PC-9 (cell line): ENCODE measurements at regions not wholly inside any gene's neighbourhood (a gene's known extent, or its start where the extent isn't known, plus 50 kb on each side); places are given as distances from the start of the nearest gene placed in this dataset.

Experiments used
- BruUV-seq: library from RNA; stranded (reverse); fragments of 400-500 nt; replicated peaks from 2 replicates; lab custom pipeline; 2021; lab: Mats Ljungman, UMichigan
- CTCF ChIA-PET: fragments of 300-600 bp; sonication (Branson Sonifier 250); formaldehyde crosslinking; loops from one replicate; lab custom pipeline; 2022; ENCODE audit warnings: antibody characterized with exemption; lab: Charles Lee
- POLR2A ChIA-PET: fragments of 300-600 bp; sonication (Branson Sonifier 250); formaldehyde crosslinking; loops from one replicate; lab custom pipeline; 2022; ENCODE audit warnings: antibody characterized with exemption; ENCODE audit not compliant: unreplicated experiment; lab: Charles Lee
- DNase-seq, 2 experiments: peaks; one replicate each; pipeline versions ENCODE4 v3.0.0 to v3.0.0-alpha.2; 2015 to 2022; ENCODE audit warnings: mixed read lengths in 1 of 2
- H2AFZ ChIP-seq: fragments of 200-600 bp; sonication (generic); 2 replicates; pipeline ENCODE4 v1.8.1; 2017; ENCODE audit warnings: antibody characterized with exemption
- H3F3A ChIP-seq: fragments of 200-600 bp; sonication (generic); 2 replicates; pipeline ENCODE4 v1.8.1; 2017; ENCODE audit warnings: antibody characterized with exemption, mild to moderate bottlenecking, low read depth; ENCODE audit not compliant: insufficient read depth
- H3K27ac ChIP-seq: fragments of 200-600 bp; sonication (generic); 2 replicates; pipeline ENCODE4 v1.6.1; 2016; ENCODE audit warnings: mixed run types
- H3K27me3 ChIP-seq: fragments of 200-600 bp; sonication (generic); 2 replicates; pipeline ENCODE4 v1.6.1; 2016; ENCODE audit warnings: low read depth, mixed run types; ENCODE audit not compliant: insufficient read depth
- H3K36me3 ChIP-seq: fragments of 200-600 bp; sonication (generic); 2 replicates; pipeline ENCODE4 v1.6.1; 2016; ENCODE audit warnings: low read depth, mixed run types
- H3K4me1 ChIP-seq: fragments of 200-600 bp; sonication (generic); replicated peaks from 2 replicates; pipeline ENCODE4 v1.6.1; 2016; ENCODE audit warnings: mixed run types; ENCODE audit not compliant: insufficient read depth
- H3K4me2 ChIP-seq: fragments of 200-600 bp; sonication (generic); 2 replicates; pipeline ENCODE4 v1.6.1; 2017; ENCODE audit warnings: mixed run types
- H3K4me3 ChIP-seq: fragments of 200-600 bp; sonication (generic); 2 replicates; pipeline ENCODE4 v1.6.1; 2016; ENCODE audit warnings: mixed run types
- H3K79me2 ChIP-seq: fragments of 200-600 bp; sonication (generic); 2 replicates; pipeline ENCODE4 v1.6.1; 2017; ENCODE audit warnings: low read depth, mixed run types
- H3K9me2 ChIP-seq: fragments of 200-600 bp; sonication (generic); 2 replicates; pipeline ENCODE4 v1.8.1; 2017; ENCODE audit warnings: mild to moderate bottlenecking; ENCODE audit not compliant: insufficient read depth
- H3K9me3 ChIP-seq: fragments of 200-600 bp; sonication (generic); 2 replicates; pipeline ENCODE4 v1.8.1; 2016; ENCODE audit warnings: low read depth; ENCODE audit not compliant: insufficient read depth
- H4K20me1 ChIP-seq: fragments of 200-600 bp; sonication (generic); 2 replicates; pipeline ENCODE4 v1.8.1; 2017; ENCODE audit not compliant: insufficient read depth
- EZH2 ChIP-seq: fragments of 200-600 bp; sonication (generic); IDR thresholded peaks from 2 replicates; pipeline ENCODE4 v1.8.0; 2017; ENCODE audit warnings: antibody characterized with exemption, low read depth
- intact Hi-C: fragments of 100-400 bp; cut with micrococcal nuclease; formaldehyde crosslinking; loops from one replicate; pipeline ENCODE4 v1.10.0; 2022; ENCODE audit not compliant: unreplicated experiment
- TF ChIP-seq, protein P1 (sequence below): fragments of 200-600 bp; sonication (generic); conservative IDR thresholded peaks from 2 replicates; pipeline ENCODE4 v1.6.1; 2017; ENCODE audit warnings: mixed run types, antibody characterized with exemption, mild to moderate bottlenecking, moderate library complexity

DNA sequence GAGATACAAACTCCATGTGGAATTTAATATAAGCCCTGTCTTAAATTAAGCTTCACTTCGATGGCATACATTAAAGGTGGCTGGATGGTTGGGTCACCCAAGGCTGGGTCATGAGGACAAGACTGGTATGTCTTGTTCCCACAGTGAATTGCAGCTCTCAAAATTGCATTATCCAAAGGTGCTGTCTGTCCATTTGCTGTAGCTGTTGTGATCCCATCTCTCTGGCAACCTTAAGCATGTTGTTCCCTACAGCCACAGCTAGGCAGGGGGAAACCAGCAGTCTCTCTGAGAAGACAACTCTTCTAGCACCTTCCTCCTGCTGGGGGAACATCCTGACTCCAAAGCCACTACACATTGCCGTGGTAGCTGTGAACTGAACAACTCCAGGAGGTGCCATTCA, 187.0 kb downstream of the NUAK1 start:
- Histone ChIP-seq H3K4me3 (no peak overlapping the region), H3K4me2 (no peak overlapping the region), H4K20me1 (no peaks in the 10 kb centered on the region), H3K9me2 (no peaks in the 10 kb centered on the region), H3K4me1 (peaks cover 21% of the 10 kb centered on the region; the same call in 1 of the 2 replicates), H3K27me3 (no peaks in the 10 kb centered on the region), H3K27ac (no peak overlapping the region), H3K9me3 (no peaks in the 10 kb centered on the region), H3F3A (peaks cover 8% of the 10 kb centered on the region; the same call in 1 of the 2 replicates), H3K36me3 (no peaks in the 10 kb centered on the region), H2AFZ (no peak overlapping the region), H3K79me2 (no peaks in the 10 kb centered on the region)
- intact Hi-C loops: no loop called here
- DNase-seq: no peak
- POLR2A ChIA-PET: no interaction called here
- CTCF ChIA-PET: no interaction called here
- TF ChIP-seq EZH2: no peak
- TF ChIP-seq, protein P1, sequence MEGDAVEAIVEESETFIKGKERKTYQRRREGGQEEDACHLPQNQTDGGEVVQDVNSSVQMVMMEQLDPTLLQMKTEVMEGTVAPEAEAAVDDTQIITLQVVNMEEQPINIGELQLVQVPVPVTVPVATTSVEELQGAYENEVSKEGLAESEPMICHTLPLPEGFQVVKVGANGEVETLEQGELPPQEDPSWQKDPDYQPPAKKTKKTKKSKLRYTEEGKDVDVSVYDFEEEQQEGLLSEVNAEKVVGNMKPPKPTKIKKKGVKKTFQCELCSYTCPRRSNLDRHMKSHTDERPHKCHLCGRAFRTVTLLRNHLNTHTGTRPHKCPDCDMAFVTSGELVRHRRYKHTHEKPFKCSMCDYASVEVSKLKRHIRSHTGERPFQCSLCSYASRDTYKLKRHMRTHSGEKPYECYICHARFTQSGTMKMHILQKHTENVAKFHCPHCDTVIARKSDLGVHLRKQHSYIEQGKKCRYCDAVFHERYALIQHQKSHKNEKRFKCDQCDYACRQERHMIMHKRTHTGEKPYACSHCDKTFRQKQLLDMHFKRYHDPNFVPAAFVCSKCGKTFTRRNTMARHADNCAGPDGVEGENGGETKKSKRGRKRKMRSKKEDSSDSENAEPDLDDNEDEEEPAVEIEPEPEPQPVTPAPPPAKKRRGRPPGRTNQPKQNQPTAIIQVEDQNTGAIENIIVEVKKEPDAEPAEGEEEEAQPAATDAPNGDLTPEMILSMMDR: no peak
- BruUV-seq: no TSS peak

DNA sequence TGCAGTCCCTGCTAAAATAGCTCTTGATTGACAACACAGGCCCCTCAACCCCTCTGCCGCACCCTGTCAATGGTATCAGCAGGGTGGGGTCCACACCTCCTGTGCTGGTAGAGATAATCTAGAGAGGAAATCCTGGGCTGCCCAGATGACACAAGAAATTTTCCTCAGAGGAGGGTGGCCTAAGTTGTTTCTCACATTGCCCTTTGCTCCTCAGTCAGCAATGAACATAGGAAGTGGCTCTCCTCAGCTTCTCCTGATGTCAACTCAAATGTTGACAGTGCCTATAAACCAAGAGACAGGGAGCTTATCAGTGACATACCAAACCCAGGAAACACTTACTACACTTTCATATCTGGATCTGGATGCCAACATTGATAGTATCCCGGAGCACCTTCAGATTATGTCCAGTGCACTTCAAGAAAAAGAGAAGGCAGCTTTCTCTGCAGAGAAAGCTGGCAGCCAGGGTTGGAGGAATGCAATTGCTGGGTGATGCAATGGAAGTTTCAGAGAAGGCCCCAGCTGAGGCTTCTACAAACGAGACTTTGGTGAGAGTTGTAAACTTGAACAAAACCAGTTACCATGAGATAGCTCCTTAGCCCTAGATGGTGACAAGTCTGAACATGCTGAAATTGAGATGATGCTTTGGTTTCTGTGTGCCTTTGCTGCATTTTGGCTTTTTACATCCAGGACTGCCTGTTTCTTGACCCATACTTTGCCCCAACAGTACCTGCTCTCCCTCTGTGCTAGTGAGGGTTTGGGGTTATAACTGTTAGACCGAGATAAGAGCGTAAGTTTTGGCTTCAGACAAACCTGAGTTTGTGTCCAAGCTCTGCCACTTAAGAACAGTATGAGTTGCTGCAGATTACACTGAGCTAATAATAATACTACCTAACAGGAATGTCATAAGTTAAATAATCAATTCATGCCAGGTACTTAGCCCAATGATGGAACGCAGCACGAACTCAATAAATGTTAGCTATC, 183.5 kb downstream of the NUAK1 start:
- BruUV-seq: no TSS peak
- Histone ChIP-seq H3K27ac (no peak overlapping the region), H3K4me1 (peaks cover 9% of the 10 kb centered on the region), H3K9me2 (no peaks in the 10 kb centered on the region), H3F3A (peaks cover 3% of the 10 kb centered on the region; the same call in 1 of the 2 replicates), H3K36me3 (no peaks in the 10 kb centered on the region), H3K4me2 (no peak overlapping the region), H4K20me1 (no peaks in the 10 kb centered on the region), H2AFZ (no peak overlapping the region), H3K4me3 (no peak overlapping the region), H3K79me2 (no peaks in the 10 kb centered on the region), H3K27me3 (no peaks in the 10 kb centered on the region), H3K9me3 (peaks cover 4% of the 10 kb centered on the region)
- DNase-seq: no peak
- no peak for TF ChIP-seq EZH2
- TF ChIP-seq, protein P1: no peak
- ChIA-PET POLR2A (no interaction called here), CTCF (no interaction called here)
- intact Hi-C loops: no loop called here

DNA sequence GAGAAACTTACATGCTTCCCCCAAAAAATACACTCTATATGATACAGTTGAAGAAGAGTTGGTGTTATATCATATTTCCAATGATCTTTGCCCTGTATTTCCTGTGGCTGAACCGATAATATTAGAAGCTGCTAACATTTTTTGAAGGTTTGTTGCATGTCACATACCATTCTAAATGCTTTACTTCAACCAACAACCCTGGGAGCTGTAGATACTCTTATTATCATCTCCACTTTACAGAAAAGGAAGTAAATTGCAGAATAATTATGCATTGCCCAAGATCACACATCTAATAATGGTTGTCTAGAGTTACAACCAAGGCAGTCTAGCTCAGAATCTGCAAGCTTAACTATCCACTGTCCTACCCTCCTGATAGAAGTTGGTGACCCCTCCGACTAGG, 182.8 kb downstream of the NUAK1 start:
- CTCF ChIA-PET: no interaction called here
- no peak for TF ChIP-seq EZH2
- TF ChIP-seq, protein P1: no peak
- Histone ChIP-seq H2AFZ (no peak overlapping the region), H3K9me2 (no peaks in the 10 kb centered on the region), H3K27ac (no peak overlapping the region), H3K36me3 (no peaks in the 10 kb centered on the region), H4K20me1 (no peaks in the 10 kb centered on the region), H3F3A (peaks cover 10% of the 10 kb centered on the region), H3K4me1 (peaks cover 14% of the 10 kb centered on the region), H3K79me2 (no peaks in the 10 kb centered on the region), H3K9me3 (peaks cover 4% of the 10 kb centered on the region), H3K27me3 (no peaks in the 10 kb centered on the region), H3K4me3 (no peak overlapping the region), H3K4me2 (no peak overlapping the region)
- no peak for DNase-seq
- intact Hi-C loops: no loop called here
- no TSS peak for BruUV-seq
- POLR2A ChIA-PET: no interaction called here
